BE2C (cell line): ENCODE measurements at regions not wholly inside any gene's neighbourhood (a gene's known extent, or its start where the extent isn't known, plus 50 kb on each side); places are given as distances from the start of the nearest gene placed in this dataset.
"Not testable (repeated sequence)": the region's sequence is repeated elsewhere in the genome, so short reads cannot be mapped to it uniquely, and the experiment has no call there.

Experiments used
- DNase-seq: peaks from one replicate; pipeline ENCODE4 v3.0.0-alpha.2; 2020
- H3K27me3 ChIP-seq: fragments of 250-450 bp; sonication (Bioruptor Pico); 2 replicates; pipeline ENCODE4 v1.5.1; 2020; ENCODE audit warnings: mild to moderate bottlenecking
- H3K36me3 ChIP-seq: fragments of 250-450 bp; sonication (Bioruptor Pico); 2 replicates; pipeline ENCODE4 v1.5.1; 2020; ENCODE audit warnings: mild to moderate bottlenecking
- H3K4me1 ChIP-seq: fragments of 250-450 bp; sonication (Bioruptor Pico); 2 replicates; pipeline ENCODE4 v1.5.1; 2020
- H3K4me3 ChIP-seq: 2 replicates; pipeline ENCODE4 v1.5.1; 2011; ENCODE audit warnings: low read depth, low read length
- H3K9me3 ChIP-seq: fragments of 250-450 bp; sonication (Bioruptor Pico); 2 replicates; pipeline ENCODE4 v1.5.1; 2020
- CTCF ChIP-seq: IDR thresholded peaks from 2 replicates; pipeline ENCODE4 v1.5.1; 2012; ENCODE audit warnings: mild to moderate bottlenecking, low read depth, low read length

DNA sequence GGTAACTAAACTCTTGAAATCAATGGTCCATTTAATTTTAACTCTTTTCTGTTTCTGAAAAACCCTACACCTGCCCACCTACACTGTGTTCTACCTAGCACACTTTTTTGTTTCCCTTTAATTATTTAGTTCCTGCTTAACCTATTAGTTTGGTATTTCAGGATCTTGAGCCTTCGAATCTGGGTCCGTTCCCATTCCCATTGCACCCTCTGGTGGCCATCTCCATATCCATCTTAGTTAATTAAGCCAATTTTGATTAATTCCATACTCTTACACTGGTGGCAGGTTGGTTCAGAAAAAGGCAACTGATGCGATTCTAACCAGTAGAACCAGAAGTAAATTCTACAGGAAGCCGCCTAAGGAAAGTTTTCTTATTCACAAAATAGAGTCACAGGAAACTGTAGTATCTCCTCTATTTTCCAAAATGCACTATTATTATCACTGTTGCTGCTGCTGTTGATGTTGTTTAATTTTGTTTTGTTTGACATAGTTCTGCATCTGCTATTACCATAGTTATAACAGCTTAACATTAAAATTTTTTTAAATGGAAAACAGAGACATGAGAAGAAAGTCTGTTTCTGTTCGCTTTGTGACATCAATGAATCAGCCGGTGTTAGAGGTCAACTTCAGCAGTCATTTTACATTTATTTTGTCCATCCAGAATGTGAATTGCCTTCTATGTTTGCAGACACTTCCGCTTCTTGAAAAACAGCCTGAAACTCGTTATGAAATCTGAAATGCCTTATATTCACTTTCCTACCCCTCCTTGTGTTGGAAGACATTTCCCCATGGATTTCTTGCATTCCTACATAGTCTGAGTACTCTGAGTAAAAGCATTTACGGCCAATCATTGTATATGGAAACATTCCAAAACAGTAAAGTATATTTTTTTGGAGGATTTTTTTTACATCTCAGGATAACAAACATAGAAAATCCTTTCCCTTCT, 115.5 kb upstream of the NCAM2 start:
- no peak overlapping the region for H3K4me3 ChIP-seq
- TF ChIP-seq CTCF: peak; percentile 85
- H3K27me3 ChIP-seq: no peaks in the 10 kb centered on the region
- DNase-seq: peak; percentile 63
- H3K4me1 ChIP-seq: no peaks in the 10 kb centered on the region; the same call in 1 of the 2 replicates
- no peaks in the 10 kb centered on the region for H3K9me3 ChIP-seq
- no peaks in the 10 kb centered on the region for H3K36me3 ChIP-seq

DNA sequence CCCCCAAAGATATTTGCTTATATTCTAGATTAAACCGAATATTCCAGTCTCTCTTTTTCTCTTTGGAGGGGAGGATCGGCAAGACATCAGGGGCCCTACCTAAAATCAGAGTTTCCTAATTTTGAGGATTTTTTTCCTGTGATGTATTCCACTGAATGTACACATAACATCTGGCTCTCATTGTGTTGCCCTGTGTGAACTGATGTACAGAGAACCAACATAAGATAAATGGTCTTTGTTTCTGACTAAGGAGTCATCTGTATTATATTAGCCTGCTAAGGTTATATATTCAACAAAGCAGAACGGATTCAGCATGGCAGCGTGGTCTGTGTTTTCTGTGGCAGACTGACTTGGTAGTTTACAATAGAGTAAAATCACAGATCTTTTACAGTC, 114.8 kb upstream of the NCAM2 start:
- TF ChIP-seq CTCF: no peak
- Histone ChIP-seq H3K36me3 (no peaks in the 10 kb centered on the region), H3K4me1 (no peaks in the 10 kb centered on the region; the same call in 1 of the 2 replicates), H3K27me3 (no peaks in the 10 kb centered on the region), H3K9me3 (no peaks in the 10 kb centered on the region), H3K4me3 (no peak overlapping the region)
- no peak for DNase-seq

DNA sequence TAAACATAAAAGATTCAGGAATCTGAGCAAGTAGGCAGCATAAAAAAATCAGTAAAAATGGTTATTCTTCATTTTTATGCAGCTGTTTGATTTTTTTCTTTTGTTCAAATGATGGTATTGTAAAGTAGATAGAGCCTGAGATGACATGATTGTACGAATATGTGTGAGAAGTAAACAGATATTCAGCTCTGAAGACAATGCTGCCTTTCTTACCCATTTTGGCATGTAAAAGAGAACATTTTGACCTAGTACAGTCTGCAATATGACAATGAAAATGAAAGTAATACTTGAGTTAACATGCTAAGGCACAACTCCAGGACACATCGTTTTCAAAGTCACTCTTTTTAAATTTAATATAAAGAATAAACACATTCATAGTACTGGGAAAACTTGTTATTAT, 95.7 kb upstream of the NCAM2 start:
- no peaks in the 10 kb centered on the region for H3K4me1 ChIP-seq
- no peaks in the 10 kb centered on the region for H3K9me3 ChIP-seq
- H3K36me3 ChIP-seq: no peaks in the 10 kb centered on the region
- H3K27me3 ChIP-seq: no peaks in the 10 kb centered on the region
- no peak overlapping the region for H3K4me3 ChIP-seq
- no peak for TF ChIP-seq CTCF
- DNase-seq: no peak

DNA sequence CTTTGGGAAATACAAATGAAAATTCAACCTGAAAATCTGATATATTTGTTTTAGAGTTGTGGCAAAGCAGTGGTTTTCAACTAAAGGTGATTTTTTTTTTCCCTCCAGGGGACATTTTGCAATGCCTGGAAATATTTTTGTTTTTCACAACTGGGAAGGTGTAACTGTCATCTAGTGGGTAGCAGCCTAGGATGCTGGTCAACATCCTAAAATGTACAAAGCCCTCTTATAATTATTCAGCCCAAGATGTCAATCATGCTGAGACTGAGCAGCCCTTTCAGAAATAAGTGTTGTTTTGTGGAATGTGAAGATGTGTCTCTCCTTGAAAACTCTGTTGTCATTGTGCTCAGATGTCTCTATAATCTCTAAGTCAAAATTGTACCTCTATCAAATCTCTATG, 95.2 kb upstream of the NCAM2 start:
- H3K4me1 ChIP-seq: no peaks in the 10 kb centered on the region
- no peaks in the 10 kb centered on the region for H3K36me3 ChIP-seq
- TF ChIP-seq CTCF: no peak
- H3K27me3 ChIP-seq: no peaks in the 10 kb centered on the region
- no peak overlapping the region for H3K4me3 ChIP-seq
- no peak for DNase-seq
- H3K9me3 ChIP-seq: no peaks in the 10 kb centered on the region

DNA sequence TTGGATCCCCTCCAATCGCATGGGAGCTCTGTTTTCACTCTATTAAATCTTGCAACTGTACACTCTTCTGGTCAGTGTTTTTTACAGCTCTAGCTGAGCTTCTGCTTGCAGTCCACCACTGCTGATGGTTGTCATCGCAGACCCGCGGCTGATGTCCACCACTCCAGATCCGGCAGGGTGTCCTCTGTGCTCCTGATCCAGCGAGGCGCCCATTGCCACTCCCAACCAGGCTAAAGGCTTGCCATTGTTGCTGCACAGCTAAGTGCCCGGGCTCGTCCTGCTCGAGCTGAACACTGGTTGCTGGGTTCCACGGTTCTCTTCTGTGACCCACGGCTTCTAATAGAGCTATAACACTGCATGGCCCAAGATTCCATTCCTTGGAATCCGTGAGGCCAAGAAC, 70.7 kb upstream of the NCAM2 start:
- H3K36me3 ChIP-seq, H3K4me3 ChIP-seq, H3K4me1 ChIP-seq, H3K9me3 ChIP-seq, DNase-seq, H3K27me3 ChIP-seq: not testable (repeated sequence)

DNA sequence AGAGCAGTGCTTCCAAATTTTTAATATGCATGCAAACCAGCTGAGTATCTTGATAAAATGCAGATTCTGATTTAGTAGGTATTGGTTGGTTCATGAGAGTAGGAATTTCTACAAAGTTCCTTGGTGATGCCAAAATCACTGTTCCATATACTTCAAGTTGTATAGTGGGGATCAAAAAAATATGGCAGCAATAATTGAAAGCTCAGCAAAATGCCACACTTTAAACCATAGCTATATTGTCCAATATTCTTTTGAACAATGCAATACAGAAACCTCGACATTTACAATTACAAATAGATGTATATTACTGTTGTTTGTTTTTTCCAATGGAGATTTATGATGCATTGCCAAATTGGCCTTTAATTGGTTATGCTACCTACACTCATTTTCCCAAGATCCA, 55.7 kb upstream of the NCAM2 start:
- DNase-seq: no peak
- no peak overlapping the region for H3K4me3 ChIP-seq
- peaks cover 25% of the 10 kb centered on the region for H3K4me1 ChIP-seq
- no peaks in the 10 kb centered on the region for H3K9me3 ChIP-seq
- no peak for TF ChIP-seq CTCF
- no peaks in the 10 kb centered on the region for H3K36me3 ChIP-seq
- H3K27me3 ChIP-seq: no peaks in the 10 kb centered on the region
